CD4-positive, alpha-beta T cell treated with Interleukin-17A for 4 hours (primary cell): ENCODE measurements at regions not wholly inside any gene's neighbourhood (a gene's known extent, or its start where the extent isn't known, plus 50 kb on each side); places are given as distances from the start of the nearest gene placed in this dataset.

ENCODE experiments used
- DNase-seq: peaks from one replicate; pipeline ENCODE4 v3.0.0-alpha.2; 2020; ENCODE audit warnings: mixed read lengths

DNA sequence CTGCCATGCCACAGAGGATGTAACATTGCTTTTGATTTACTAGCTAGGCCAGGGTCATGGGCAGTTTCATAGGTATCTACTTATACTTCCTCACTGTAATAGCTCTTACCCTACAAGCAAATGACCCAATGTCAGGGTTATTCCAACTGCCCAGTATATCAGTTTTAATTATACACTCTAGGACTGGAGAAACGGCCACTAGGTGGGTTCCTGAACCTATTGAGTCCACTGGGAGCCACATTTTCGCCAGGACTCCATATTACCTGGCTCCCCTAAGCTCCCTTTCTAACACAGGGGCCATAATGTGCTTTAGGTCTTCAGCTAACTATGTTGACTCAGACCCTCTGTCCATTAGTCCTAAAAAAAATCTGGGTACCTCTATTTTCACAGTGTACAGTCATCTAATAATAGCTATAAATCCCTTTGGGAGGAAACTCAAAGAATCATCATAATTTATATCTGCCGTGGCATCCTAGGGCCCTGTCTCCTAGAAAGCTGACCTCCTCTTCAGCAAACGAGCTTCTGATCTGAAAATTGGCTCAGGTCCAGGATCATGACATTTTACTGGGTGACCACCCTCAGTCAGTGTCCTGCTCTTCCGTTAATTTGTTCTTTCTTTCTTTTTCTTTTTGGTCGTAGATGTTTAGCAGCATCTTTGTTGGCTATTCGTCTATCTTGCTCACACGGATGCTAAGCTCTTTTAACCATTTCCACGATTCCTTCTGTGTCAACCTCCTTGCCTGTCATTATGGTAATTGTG, 244.3 kb downstream of the FAM76B start:
- DNase-seq, result no peak

DNA sequence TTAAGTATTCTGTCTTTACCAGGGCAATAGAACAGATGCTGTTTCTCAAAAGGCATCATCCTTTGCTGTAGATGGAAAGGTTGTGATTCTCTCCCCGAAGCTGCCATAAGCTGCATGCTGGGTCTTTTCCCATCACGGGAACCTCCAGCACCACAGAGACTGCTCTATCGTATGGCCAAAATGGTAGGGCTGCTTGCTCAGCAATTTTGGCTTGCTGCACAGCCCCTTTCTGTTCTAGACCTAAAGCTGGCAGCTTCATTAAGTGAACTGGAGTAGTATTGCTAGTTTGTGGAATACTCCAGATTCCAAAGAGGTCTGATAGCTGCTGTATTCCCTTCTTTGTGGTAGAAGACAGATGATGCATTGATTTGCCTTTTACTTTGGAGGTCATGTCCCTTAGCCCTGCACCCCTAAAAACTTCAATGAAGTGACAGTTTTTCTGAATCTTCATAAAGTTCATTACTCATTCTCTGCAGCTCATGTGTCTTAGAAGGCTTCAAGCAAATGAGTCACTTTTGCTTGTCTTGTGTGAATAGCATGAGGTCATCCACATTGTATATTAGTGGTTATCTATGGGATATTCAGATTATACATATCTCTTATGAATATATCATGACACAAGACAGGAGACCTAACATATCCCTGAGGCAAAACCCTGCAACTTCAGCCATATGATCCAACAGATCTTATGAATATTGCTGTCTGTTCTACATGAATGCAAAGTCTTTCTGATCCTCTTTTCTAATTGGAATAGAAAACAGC, 245.3 kb downstream of the FAM76B start:
- no peak for DNase-seq

DNA sequence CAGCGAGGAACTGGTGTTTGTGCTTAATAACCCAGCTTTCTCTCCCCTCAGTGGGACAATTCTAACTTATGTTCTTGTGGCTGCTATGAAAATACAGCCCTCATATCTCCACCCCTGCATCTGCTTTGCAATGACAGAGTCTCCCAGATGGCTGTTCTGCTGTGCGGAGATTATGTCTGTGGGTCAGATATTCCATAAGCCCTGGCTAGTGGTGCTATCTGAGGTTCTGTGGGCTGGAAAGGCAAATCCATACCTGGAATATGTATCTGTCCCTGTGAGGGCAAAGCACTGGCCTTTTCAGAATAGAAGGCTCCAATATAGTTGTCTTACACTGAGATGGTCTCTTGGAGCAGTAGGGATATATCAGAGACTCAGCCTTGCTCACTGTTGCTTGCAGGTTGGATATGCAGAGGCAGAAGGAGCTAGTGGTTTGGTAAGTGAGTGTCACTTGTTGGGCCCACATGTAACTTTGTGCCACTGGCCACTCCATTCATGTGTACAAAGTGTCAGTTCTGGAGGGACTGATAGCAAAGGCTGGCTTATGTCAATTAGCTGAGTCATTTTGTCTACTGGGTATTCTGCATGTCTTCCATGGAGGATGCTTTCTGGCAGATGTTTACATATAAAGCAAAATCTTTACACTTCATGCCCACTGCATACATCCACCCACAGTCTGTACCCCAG, 246.6 kb downstream of the FAM76B start:
- DNase-seq, result no peak

DNA sequence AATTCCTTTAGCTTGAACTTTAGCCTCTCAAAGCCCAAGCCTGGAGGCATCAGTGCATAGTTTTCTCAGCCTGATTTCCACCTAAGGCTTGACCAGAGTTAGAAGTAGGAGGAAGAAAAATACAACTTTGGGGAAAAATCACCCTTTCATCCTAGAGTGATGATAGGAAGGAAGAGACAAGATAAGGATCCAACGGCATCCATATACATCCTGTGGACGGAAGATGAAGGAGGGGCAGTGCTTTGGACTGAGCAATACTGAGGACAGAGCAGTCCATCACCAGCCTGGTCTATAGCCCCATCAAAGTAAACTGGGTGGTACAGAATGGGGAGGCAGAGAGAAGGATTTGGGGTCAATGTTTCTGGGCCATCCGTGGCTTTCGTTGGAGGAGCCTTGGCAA, 247.9 kb downstream of the FAM76B start:
- no peak for DNase-seq

GRCh38 chr11:95536047-95536690, 253.4 kb downstream of the FAM76B start:
- DNase-seq, result no peak

- no peak for DNase-seq
These were observed 254.8 kb downstream of the FAM76B start for GRCh38 chr11:95534809-95535208.

DNA sequence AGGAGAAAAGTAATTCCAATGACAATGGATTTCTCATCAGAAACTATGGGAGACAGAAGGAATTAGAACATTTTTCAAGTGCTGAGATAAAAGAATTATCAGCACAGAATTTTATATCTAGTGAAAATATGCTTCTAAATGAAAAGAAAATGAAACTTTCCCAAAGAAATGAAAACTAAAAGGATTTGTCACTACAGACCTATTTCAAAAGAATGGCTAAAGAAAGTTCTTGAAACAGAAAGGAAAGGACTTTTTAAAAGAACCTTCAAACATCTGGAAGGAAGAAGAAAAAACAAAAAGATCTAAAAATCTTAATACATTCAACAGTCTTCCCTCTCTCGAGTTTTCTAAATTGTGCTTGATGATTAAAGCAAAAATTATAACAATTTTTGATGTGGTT, 255.4 kb downstream of the FAM76B start:
- DNase-seq, result no peak

GRCh38 chr11:95531116-95531515, 258.5 kb downstream of the FAM76B start:
- no peak for DNase-seq

DNA sequence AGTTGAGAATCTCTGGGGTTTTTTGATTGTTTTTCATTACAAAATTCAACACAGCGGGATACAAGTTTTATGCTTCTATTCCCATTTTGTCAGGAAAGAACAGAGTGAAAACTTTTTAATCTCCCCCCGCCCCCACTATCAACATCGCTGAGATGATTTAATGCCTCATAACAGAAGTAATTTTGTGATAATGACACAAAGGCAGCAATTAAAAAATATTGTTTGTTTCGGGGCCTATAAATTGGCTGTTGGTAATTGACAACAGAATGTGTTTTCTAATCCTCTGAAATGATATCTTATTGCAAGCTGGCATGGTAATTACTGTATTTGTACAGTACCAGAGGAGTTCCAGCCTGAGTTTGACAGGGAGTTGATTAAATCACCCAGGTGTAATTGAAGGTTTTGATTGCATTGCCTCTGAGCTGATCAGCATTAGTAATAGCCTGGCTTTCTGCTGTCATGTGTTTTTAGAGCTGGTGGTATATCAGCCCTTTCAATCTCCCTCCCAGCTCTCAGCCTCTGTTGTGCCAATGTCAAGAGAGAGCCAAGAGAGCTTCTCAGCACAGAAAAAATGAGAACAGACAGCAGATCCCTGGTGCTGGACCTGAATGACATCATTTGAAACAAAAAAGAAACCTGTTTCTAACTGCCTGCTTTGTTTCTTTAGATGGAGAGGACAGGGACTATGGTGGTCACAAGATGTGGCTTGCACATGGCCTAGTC, 265.1 kb downstream of the FAM76B start:
- DNase-seq, result no peak

DNA sequence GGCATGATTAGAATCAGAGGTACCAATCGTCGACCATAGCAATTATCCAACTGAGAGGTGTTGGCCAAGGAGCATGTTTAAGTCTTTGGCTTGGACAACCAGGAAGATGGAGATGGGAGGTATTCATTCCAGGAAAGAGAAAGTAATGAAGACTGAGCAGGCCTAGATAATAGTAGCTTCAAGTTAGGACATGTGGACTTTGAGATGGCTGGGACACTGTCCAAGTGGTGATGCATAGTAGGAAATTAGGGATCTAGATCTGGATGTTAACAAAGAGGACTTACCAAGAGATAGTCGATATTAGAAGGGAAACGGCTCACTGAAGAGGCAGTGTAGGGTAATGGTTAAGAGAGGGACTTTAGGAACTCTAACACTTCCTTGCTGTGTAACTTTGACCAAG, 266.7 kb downstream of the FAM76B start:
- no peak for DNase-seq

DNA sequence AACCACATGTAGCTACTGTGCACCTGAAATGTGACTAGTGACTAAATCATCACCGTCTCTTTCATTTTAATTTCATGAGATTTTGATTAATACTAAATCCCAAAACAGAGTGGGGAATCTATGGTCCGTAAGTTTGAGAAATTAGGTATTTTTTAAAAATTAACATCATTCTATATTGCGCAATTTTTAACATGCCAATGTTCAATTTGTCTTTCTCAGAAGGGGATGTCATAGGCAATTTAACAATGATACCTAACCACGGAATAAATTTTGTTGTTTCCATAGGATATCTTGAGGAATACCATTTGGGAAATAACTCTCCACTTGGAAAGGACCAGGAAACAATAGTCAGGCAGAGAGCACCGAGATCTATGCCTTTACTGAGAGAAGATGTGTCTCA, 267.7 kb downstream of the FAM76B start:
- DNase-seq, result no peak

DNA sequence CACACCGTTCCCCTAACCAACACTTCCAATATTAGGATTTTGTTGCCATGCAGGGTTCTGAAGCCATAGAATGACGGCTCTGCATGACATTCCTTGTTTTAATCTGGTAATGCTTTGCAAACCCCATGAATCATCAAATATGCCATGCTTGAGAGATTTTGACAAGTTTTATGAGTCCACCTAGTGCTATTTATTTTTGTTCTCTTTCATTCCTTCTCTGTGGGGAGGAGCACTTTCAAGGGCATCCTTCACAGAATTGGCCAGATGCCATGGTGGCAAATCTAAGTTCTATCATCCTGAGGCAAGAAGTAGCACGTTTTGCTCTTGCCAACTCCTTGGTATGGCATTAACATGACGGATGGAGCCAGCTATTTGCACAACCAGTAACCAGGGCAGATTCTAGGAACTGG, 268.4 kb downstream of the FAM76B start:
- no peak for DNase-seq

DNA sequence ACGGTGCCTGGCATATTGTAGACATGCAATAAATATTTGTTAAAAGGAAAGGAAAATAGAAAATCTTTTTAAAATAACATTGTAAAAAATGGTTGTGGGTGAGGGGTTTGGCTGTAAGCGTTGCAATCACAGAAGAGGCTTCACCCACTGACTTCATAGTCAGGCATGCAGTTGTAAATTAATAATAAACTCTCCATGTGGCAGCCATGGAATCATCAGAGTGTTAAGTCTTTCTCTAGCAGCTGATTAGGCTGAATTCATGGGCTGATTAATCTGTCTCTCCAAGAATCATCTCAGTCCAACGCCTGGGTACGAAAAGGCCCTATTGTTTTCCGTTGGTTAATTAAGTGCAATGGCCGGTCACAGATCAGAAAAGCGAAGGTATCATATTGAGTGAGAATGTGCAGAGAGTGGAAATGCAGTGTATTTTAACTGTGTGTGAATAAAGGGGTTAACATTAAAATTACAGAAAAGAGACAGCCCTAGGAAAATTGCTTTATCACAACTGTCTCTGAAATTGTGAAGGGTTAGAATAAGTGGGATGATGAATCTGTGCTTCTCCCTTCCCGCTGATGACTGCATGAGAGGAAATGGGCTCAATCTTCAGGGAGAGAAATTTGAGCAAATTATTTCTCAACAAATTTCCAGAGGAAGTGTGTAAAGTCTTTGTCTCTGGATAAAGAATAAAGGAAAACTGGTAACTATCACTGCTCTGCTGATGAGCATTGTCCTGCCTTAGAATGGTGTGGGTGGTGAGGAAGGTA, 269.0 kb downstream of the FAM76B start:
- no peak for DNase-seq

- DNase-seq, result no peak
These were observed 269.7 kb downstream of the FAM76B start for GRCh38 chr11:95519912-95520311.

DNA sequence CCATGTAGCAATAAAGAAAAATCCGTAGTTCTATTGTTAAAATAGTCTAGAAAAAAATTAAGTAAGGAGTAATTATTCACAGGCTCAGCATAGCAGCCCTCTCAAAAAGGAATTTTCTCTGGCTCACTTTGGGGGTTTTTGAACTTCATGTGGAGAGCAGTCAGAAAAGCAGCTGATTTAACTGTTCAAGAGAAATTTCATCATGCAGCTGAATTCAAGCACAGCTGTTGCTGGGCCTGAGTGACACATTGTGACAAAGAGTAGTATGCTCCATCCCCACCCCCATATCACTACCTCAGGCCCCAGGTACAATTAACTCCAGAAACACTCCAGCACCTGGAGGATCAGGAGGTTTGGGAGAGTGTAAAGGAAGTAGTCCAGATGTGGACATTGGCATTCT, 272.1 kb downstream of the FAM76B start:
- no peak for DNase-seq

DNA sequence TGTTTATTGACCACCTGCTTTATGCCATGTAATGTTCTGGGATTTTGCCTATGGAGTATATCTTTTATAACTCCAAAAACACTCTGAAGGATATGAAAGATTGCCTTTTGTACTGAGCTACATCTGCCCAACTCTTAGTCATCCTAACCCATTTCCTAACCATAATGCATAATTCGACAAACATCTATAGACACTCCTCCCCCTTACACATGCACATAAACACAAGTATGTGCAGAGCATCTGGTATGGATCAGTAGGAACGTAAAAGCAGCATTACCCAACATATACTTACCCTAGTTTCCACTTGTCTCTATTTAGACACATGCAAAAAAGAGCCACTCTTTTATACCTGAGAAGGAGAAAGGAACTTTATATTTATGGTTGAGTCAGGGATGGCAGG, 272.8 kb downstream of the FAM76B start:
- DNase-seq, result no peak

GRCh38 chr11:95516175-95516574, 273.4 kb downstream of the FAM76B start:
- no peak for DNase-seq

GRCh38 chr11:95515371-95515770, 274.2 kb downstream of the FAM76B start:
- no peak for DNase-seq

DNA sequence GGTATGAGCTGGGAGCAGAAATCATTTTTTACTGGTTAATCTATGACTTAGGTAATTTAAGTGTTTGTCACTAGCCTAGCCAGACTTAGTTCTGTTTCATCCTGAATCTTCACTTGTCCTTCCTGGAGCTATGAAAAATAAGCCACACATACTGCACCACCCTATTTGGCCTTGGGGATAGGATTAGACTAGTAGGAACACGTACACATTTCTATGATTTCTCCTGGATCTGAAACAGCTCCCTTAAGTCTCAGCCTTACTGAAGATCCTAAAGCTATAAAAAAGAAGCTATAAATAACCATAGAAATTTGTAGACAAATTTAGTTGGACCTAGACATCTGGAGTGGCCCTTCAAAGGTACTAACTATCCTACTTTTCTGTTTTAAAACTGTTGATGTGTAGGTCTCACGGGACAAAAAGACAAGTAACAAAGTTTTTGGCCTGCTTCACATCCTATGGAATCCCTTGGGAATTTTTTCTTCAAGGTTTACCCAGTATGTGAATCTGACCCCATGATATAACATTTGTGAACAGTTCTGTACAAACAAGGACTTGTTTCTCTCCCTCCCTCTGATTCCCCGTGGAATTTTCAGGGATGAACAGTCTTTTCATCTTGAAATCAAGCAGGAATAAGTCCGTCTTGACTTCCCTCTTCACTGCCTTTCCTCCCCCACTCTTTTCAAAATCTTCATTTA, 275.0 kb downstream of the FAM76B start:
- DNase-seq, result no peak

GRCh38 chr11:95512682-95513081, 276.9 kb downstream of the FAM76B start:
- DNase-seq, result no peak

DNA sequence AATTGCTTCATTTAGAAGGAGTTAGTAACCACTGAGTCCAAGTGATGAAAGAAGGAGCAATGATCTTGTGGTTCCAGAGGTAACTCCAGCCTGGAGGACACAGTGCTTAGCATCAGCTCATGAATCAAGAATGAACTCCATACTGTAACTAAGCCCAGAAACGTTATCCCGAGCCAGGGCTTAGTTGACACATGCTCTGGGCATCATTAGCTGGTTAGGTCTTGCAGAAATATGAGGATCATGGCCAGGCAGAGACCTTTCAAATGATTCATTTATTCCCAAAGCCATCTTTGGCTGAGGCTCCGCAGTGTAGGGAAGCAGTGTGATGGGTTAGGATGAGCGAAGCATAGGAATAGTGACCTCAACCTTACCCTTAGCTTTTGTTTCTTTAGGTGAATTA, 277.4 kb downstream of the FAM76B start:
- DNase-seq, result no peak
